ENCODE measurements at regions not wholly inside any gene's neighbourhood (a gene's known extent, or its start where the extent isn't known, plus 50 kb on each side); places are given as distances from the start of the nearest gene placed in this dataset.

GRCh38 chr4:45580334-45580733 lies 543.5 kb downstream of the GABRG1 start:
- intact Hi-C loops (cut with DNase I) = no loop called here
- Histone ChIP-seq H3K4me1 (replicated peaks in 1 of 2) (no peaks in the 10 kb centered on the region), H3K9me3 (replicated peaks in 1 of 3) (no peaks in the 10 kb centered on the region), H3K27me3 (no peaks in the 10 kb centered on the region), H3K4me3 (no peak overlapping the region), H3K36me3 (replicated peaks in 1 of 2) (no peaks in the 10 kb centered on the region), H3K27ac (no peak overlapping the region)
- WGBS, 4 donors = 22 to 24% (median 24%) methylated on average over 3 of the region's 3 CpGs
- TF ChIP-seq, protein P1, sequence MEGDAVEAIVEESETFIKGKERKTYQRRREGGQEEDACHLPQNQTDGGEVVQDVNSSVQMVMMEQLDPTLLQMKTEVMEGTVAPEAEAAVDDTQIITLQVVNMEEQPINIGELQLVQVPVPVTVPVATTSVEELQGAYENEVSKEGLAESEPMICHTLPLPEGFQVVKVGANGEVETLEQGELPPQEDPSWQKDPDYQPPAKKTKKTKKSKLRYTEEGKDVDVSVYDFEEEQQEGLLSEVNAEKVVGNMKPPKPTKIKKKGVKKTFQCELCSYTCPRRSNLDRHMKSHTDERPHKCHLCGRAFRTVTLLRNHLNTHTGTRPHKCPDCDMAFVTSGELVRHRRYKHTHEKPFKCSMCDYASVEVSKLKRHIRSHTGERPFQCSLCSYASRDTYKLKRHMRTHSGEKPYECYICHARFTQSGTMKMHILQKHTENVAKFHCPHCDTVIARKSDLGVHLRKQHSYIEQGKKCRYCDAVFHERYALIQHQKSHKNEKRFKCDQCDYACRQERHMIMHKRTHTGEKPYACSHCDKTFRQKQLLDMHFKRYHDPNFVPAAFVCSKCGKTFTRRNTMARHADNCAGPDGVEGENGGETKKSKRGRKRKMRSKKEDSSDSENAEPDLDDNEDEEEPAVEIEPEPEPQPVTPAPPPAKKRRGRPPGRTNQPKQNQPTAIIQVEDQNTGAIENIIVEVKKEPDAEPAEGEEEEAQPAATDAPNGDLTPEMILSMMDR (IDR thresholded peaks at IDR 0.05) = no peak
- no peak for TF ChIP-seq POLR2A (IDR thresholded peaks at IDR 0.05)
- no peak for DNase-seq

DNA sequence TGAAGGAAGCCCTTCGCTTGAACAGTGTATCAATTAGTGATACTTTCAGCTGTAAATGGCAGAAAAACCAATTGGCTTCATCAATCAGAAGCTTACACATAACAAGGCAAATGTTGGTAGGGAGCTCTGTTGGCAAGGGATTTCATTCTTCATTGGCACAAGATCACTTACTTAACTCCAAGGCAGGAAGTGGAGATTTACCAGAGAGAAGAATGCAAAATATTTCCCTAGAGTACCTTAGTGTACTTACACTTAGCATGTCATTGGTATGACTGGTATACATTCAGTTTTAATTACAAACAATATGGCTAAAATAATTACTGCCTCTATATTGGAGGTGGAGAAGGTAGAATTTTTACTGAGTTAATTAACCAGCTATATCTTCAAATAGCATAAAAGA lies 545.0 kb downstream of the GABRG1 start:
- no peak for TF ChIP-seq POLR2A (IDR thresholded peaks at IDR 0.05)
- intact Hi-C loops (cut with DNase I) = no loop called here
- Histone ChIP-seq H3K36me3 (replicated peaks in 1 of 2) (no peaks in the 10 kb centered on the region), H3K27me3 (no peaks in the 10 kb centered on the region), H3K27ac (no peak overlapping the region), H3K4me3 (no peak overlapping the region), H3K9me3 (replicated peaks in 1 of 3) (no peaks in the 10 kb centered on the region), H3K4me1 (replicated peaks in 1 of 2) (no peaks in the 10 kb centered on the region)
- 93 to 100% (median 95%) methylated on average over 1 of the region's 1 CpG for WGBS, 4 donors
- no peak for DNase-seq

GRCh38 chr4:45576275-45576674 lies 547.6 kb downstream of the GABRG1 start:
- Histone ChIP-seq H3K4me3 (no peak overlapping the region), H3K9me3 (replicated peaks in 1 of 3) (no peaks in the 10 kb centered on the region), H3K27ac (no peak overlapping the region), H3K4me1 (replicated peaks in 1 of 2) (no peaks in the 10 kb centered on the region), H3K36me3 (replicated peaks in 1 of 2) (no peaks in the 10 kb centered on the region), H3K27me3 (no peaks in the 10 kb centered on the region)
- DNase-seq = no peak
- 68 to 84% (median 79%) methylated on average over 2 of the region's 2 CpGs for WGBS, 4 donors
- intact Hi-C loops (cut with DNase I) = no loop called here
- no peak for TF ChIP-seq POLR2A (IDR thresholded peaks at IDR 0.05)
- TF ChIP-seq, protein P1 (IDR thresholded peaks at IDR 0.05) = no peak

GRCh38 chr4:45569619-45570018 lies 554.2 kb downstream of the GABRG1 start:
- Histone ChIP-seq H3K36me3 (replicated peaks in 1 of 2) (no peaks in the 10 kb centered on the region), H3K4me1 (replicated peaks in 1 of 2) (no peaks in the 10 kb centered on the region), H3K27me3 (no peaks in the 10 kb centered on the region), H3K9me3 (replicated peaks in 1 of 3) (no peaks in the 10 kb centered on the region), H3K27ac (no peak overlapping the region), H3K4me3 (no peak overlapping the region)
- intact Hi-C loops (cut with DNase I) = no loop called here
- no peak for TF ChIP-seq POLR2A (IDR thresholded peaks at IDR 0.05)
- TF ChIP-seq, protein P1 (IDR thresholded peaks at IDR 0.05) = no peak
- no peak for DNase-seq
- 48 to 73% (median 54%) methylated on average over 1 of the region's 1 CpG for WGBS, 4 donors

DNA sequence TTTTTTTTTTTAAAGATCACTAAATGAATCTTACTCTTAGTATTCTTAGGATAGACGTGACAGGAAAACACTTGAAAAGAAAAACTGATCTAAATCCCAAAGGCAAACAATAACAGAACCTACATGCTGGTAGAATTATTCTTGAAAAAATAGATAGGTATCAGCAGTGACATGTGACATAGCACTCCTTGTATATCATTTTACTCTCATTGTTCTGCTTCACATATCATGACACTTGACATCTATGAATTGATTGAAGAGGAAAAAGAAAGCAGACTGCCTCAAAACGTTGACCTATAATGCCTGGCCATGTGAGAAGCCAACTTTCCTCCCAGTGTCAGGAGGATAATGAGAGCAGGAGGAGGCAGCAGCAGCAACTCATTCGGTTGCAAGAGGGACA lies 555.2 kb downstream of the GABRG1 start:
- Histone ChIP-seq H3K9me3 (replicated peaks in 1 of 3) (no peaks in the 10 kb centered on the region), H3K4me3 (no peak overlapping the region), H3K36me3 (replicated peaks in 1 of 2) (no peaks in the 10 kb centered on the region), H3K27me3 (no peaks in the 10 kb centered on the region), H3K27ac (no peak overlapping the region), H3K4me1 (replicated peaks in 1 of 2) (no peaks in the 10 kb centered on the region)
- no peak for DNase-seq
- TF ChIP-seq, protein P1 (IDR thresholded peaks at IDR 0.05) = no peak
- no peak for TF ChIP-seq POLR2A (IDR thresholded peaks at IDR 0.05)
- intact Hi-C loops (cut with DNase I) = no loop called here
- WGBS, 4 donors = 44 to 51% (median 46%) methylated on average over 3 of the region's 3 CpGs
